Sigmoid colon (tissue), 6 donors: ENCODE measurements at regions not wholly inside any gene's neighbourhood (a gene's known extent, or its start where the extent isn't known, plus 50 kb on each side); places are given as distances from the start of the nearest gene placed in this dataset.

ENCODE experiments used
- DNase-seq: peaks from one replicate; pipeline ENCODE4 v3.0.0-alpha.2; 2019
- H3K27ac ChIP-seq, 4 donors: fragments of 200-600 bp; sonication (generic); one replicate each; pipeline ENCODE4 v1.5.1; 2016 to 2019; ENCODE audit warnings: mild to moderate bottlenecking in 1 of 4
- H3K27me3 ChIP-seq, 3 donors: fragments of 200-600 bp; sonication (generic); one replicate each; pipeline ENCODE4 v1.5.1; 2019; ENCODE audit warnings: mild to moderate bottlenecking in 1 of 3
- H3K36me3 ChIP-seq, 4 donors: fragments of 200-600 bp; sonication (generic); one replicate each; pipeline ENCODE4 v1.5.1; 2016 to 2019
- H3K4me1 ChIP-seq, 4 donors: fragments of 200-600 bp; sonication (generic); one replicate each; pipeline ENCODE4 v1.5.1; 2017 to 2019
- H3K4me3 ChIP-seq, 4 donors: fragments of 200-600 bp; sonication (generic); one replicate each; pipeline ENCODE4 v1.5.1; 2017 to 2019; ENCODE audit warnings: mild to moderate bottlenecking in 2 of 4, moderate library complexity in 1 of 4
- H3K9me3 ChIP-seq, 4 donors: fragments of 200-600 bp in 3 of 4; sonication (generic) in 3 of 4; one replicate each; pipeline versions ENCODE4 v1.5.1 to v1.6.1; 2013 to 2019
- EP300 ChIP-seq, 4 donors: sonication (generic); formaldehyde crosslinking; IDR thresholded peaks; one replicate each; pipeline ENCODE4 v1.6.1; 2017; ENCODE audit warnings: antibody characterized with exemption in 4 of 4
- POLR2A ChIP-seq, 2 donors: fragments of 450-650 bp; IDR thresholded peaks; one replicate each; pipeline ENCODE4 v1.6.1; 2016; ENCODE audit warnings: antibody characterized with exemption in 2 of 2, mild to moderate bottlenecking in 2 of 2, moderate library complexity in 2 of 2
- POLR2AphosphoS5 ChIP-seq, 4 donors: sonication (generic); formaldehyde crosslinking; IDR thresholded peaks; one replicate each; pipeline ENCODE4 v1.6.1; 2017; ENCODE audit warnings: antibody characterized with exemption in 4 of 4
- WGBS, 2 donors: extraction: QIAGEN DNeasy Blood & Tissue Kit; methylation state at CpG; one replicate each; pipeline ENCODE4 v1.1.7; 2013; 5-methylcytosine and 5-hydroxymethylcytosine counted together
- intact Hi-C: fragments of 100-400 bp; cut with DNase I; formaldehyde crosslinking; loops from one replicate; pipeline ENCODE4 v1.15.1; 2023
- TF ChIP-seq, protein P1 (sequence below), 4 experiments: fragments of 450-650 bp in 3 of 4; fragments of 200-600 bp in 1 of 4; IDR thresholded peaks; one replicate each; pipeline ENCODE4 v1.5.1; 2016 to 2019; ENCODE audit warnings: antibody characterized with exemption in 4 of 4, mild to moderate bottlenecking in 3 of 4, moderate library complexity in 2 of 4
- donor health status: healthy with polysubstance abuse.
- donor health status: healthy.

GRCh38 chr7:110326966-110327365 lies 764.0 kb upstream of the LRRN3 start:
- intact Hi-C loops, result no loop called here
- Histone ChIP-seq H3K27me3 (no peaks in the 10 kb centered on the region), H3K4me3 (no peak overlapping the region), H3K36me3 (no peaks in the 10 kb centered on the region), H3K27ac (no peak overlapping the region), H3K9me3 (no peaks in the 10 kb centered on the region), H3K4me1 (no peaks in the 10 kb centered on the region)
- no peak for DNase-seq
- 94 to 95% methylated on average over 4 of the region's 4 CpGs for WGBS, 2 donors
- TF ChIP-seq, protein P1, sequence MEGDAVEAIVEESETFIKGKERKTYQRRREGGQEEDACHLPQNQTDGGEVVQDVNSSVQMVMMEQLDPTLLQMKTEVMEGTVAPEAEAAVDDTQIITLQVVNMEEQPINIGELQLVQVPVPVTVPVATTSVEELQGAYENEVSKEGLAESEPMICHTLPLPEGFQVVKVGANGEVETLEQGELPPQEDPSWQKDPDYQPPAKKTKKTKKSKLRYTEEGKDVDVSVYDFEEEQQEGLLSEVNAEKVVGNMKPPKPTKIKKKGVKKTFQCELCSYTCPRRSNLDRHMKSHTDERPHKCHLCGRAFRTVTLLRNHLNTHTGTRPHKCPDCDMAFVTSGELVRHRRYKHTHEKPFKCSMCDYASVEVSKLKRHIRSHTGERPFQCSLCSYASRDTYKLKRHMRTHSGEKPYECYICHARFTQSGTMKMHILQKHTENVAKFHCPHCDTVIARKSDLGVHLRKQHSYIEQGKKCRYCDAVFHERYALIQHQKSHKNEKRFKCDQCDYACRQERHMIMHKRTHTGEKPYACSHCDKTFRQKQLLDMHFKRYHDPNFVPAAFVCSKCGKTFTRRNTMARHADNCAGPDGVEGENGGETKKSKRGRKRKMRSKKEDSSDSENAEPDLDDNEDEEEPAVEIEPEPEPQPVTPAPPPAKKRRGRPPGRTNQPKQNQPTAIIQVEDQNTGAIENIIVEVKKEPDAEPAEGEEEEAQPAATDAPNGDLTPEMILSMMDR (IDR thresholded peaks at IDR 0.05), result no peak
- no peak for TF ChIP-seq POLR2A (IDR thresholded peaks at IDR 0.05)
- no peak for TF ChIP-seq POLR2AphosphoS5 (IDR thresholded peaks at IDR 0.05)
- no peak for TF ChIP-seq EP300 (IDR thresholded peaks at IDR 0.05)

- DNase-seq, result no peak
- no peaks in the 10 kb centered on the region for H3K36me3 ChIP-seq
- intact Hi-C loops, result no loop called here
- H3K4me3 ChIP-seq, result no peak overlapping the region
- H3K27ac ChIP-seq, result no peak overlapping the region
- 72 to 85% methylated on average over 1 of the region's 1 CpG for WGBS, 2 donors
- no peaks in the 10 kb centered on the region for H3K27me3 ChIP-seq
- TF ChIP-seq, protein P1 (IDR thresholded peaks at IDR 0.05), result no peak
- no peak for TF ChIP-seq POLR2AphosphoS5 (IDR thresholded peaks at IDR 0.05)
- no peak for TF ChIP-seq POLR2A (IDR thresholded peaks at IDR 0.05)
- no peak for TF ChIP-seq EP300 (IDR thresholded peaks at IDR 0.05)
- H3K4me1 ChIP-seq, result no peaks in the 10 kb centered on the region
- H3K9me3 ChIP-seq, result no peaks in the 10 kb centered on the region
Measured at GRCh38 chr7:110336423-110336822, 754.5 kb upstream of the LRRN3 start.

GRCh38 chr7:110337646-110338045 lies 753.3 kb upstream of the LRRN3 start:
- no peaks in the 10 kb centered on the region for H3K36me3 ChIP-seq
- TF ChIP-seq, protein P1 (IDR thresholded peaks at IDR 0.05), result no peak
- TF ChIP-seq POLR2AphosphoS5 (IDR thresholded peaks at IDR 0.05), result no peak
- no peak for TF ChIP-seq POLR2A (IDR thresholded peaks at IDR 0.05)
- no peak for TF ChIP-seq EP300 (IDR thresholded peaks at IDR 0.05)
- no peak overlapping the region for H3K4me3 ChIP-seq
- DNase-seq, result no peak
- no peaks in the 10 kb centered on the region for H3K9me3 ChIP-seq
- no peak overlapping the region for H3K27ac ChIP-seq
- intact Hi-C loops, result no loop called here
- no peaks in the 10 kb centered on the region for H3K27me3 ChIP-seq
- 92 to 93% methylated on average over 5 of the region's 5 CpGs for WGBS, 2 donors
- no peaks in the 10 kb centered on the region for H3K4me1 ChIP-seq

DNA sequence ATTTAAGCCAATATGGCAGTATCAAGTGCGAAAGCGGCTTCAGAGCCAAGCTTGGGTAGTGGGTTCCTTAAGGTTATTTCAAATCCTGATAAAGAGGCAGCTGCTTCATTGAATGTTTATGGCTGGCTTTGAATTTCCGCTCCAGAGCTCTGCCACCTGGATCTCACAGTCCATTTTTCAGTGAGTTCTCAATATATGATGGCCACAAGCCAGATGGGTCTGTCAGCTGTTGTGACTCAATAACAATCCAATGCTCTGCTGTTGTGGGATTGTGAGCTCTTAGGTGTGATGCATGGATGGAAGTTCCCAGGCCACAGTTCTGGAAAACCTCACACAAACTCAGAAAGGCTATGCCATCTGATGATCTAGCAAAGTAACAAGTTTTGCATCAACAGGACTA lies 743.8 kb upstream of the LRRN3 start:
- Histone ChIP-seq H3K9me3 (no peaks in the 10 kb centered on the region), H3K4me1 (no peaks in the 10 kb centered on the region), H3K36me3 (no peaks in the 10 kb centered on the region), H3K27me3 (no peaks in the 10 kb centered on the region), H3K27ac (no peak overlapping the region), H3K4me3 (no peak overlapping the region)
- DNase-seq, result no peak
- 92 to 93% methylated on average over 3 of the region's 3 CpGs for WGBS, 2 donors
- TF ChIP-seq EP300 (IDR thresholded peaks at IDR 0.05) (no peak), POLR2AphosphoS5 (IDR thresholded peaks at IDR 0.05) (no peak), POLR2A (IDR thresholded peaks at IDR 0.05) (no peak)
- TF ChIP-seq, protein P1 (IDR thresholded peaks at IDR 0.05), result no peak
- intact Hi-C loops, result no loop called here

- Histone ChIP-seq H3K4me3 (no peak overlapping the region), H3K36me3 (no peaks in the 10 kb centered on the region), H3K27ac (no peak overlapping the region), H3K27me3 (no peaks in the 10 kb centered on the region), H3K9me3 (no peaks in the 10 kb centered on the region), H3K4me1 (no peaks in the 10 kb centered on the region)
- no peak for DNase-seq
- intact Hi-C loops, result no loop called here
- 60 to 72% methylated on average over 8 of the region's 8 CpGs for WGBS, 2 donors
- TF ChIP-seq, protein P1 (IDR thresholded peaks at IDR 0.05), result no peak
- TF ChIP-seq EP300 (IDR thresholded peaks at IDR 0.05) (no peak), POLR2A (IDR thresholded peaks at IDR 0.05) (no peak), POLR2AphosphoS5 (IDR thresholded peaks at IDR 0.05) (no peak)
Measured at GRCh38 chr7:110356438-110356837, 734.5 kb upstream of the LRRN3 start.
